GM18505 (cell line): ENCODE measurements at regions not wholly inside any gene's neighbourhood (a gene's known extent, or its start where the extent isn't known, plus 50 kb on each side); places are given as distances from the start of the nearest gene placed in this dataset.
"Not testable (repeated sequence)": the region's sequence is repeated elsewhere in the genome, so short reads cannot be mapped to it uniquely, and the experiment has no call there.

Experiments
- ATAC-seq: cut with Tn5 transposase; IDR thresholded peaks from one replicate; pipeline ENCODE4 v1.9.1; 2021; ENCODE audit not compliant: unreplicated experiment
- POLR2A ChIP-seq: IDR thresholded peaks from 4 replicates; pipeline ENCODE4 v1.6.1; 2011; ENCODE audit warnings: borderline replicate concordance; ENCODE audit not compliant: insufficient read depth, insufficient read length; ENCODE audit errors: extremely low read depth

GRCh38 chr10:17538941-17539340, 78.2 kb downstream of the HACD1 start:
- ATAC-seq = no peak

DNA sequence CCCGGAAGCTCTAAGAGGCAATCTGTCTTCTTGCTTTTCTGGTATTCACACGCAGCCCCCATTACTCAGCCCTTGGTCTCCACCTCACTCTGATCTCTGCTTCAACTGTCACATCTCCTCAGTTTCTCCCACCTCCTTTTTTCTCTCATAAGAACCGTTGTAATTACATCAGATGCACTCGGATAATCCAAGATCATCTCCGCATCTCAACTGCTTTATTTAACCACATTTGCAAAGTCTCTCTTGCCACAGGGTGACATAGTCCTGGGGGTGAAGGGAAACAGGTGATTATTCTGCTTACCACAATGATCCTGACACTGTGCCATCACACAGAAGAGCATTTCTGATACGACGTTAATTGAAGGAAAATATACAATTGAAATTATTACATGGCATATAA, 79.9 kb downstream of the HACD1 start:
- TF ChIP-seq POLR2A = no peak
- ATAC-seq = no peak

More at GRCh38 chr10:17538941-17539340, 78.2 kb downstream of the HACD1 start:
- TF ChIP-seq POLR2A = no peak

DNA sequence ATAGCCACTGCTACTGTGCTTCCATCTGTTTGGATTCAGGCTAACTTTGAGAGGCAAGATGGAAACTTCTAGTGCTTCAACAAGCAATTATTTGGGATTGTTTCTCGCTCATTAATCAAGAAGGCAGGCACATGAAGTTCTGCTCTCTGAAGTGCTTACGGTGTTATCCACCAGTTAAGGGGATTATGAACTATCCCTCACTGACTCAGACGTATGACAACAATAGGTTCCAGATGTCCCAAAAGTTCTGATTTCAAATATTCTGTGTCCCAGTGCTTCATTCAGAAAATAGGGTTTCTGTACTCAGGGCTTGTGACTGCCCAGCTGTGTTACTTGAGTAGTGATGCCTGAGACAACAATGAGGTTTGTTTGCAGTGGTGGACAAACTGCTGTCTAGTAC, 81.0 kb downstream of the HACD1 start:
- TF ChIP-seq POLR2A = no peak
- ATAC-seq = no peak

GRCh38 chr10:17533731-17534130, 79.3 kb upstream of the ST8SIA6 start:
- ATAC-seq = no peak

DNA sequence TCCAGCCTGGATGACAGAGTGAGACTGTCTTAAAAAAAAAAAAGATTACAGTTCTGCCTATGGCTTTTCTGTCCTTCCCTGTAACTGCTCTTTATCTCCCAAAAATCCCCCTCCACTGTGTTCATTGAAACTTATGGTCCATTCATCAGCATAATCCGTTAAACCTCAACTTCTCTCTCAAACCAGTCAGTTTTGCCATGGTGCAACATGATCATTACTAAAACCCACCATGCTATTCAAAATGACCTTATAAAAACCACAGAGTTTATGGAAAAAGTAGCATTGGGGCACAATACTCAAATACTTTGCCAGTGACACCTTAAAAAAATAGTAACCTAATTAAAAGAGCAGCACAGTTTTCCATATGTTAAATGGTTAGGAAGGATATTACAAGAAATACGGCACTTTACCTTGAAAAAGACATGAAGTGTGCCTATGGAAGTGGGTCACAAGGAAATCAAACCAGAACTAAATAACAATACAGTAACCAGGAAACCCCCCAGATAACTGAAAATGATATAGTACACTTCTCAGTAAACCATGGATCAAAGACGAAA, 74.0 kb upstream of the ST8SIA6 start:
- ATAC-seq = no peak

More at GRCh38 chr10:17533731-17534130, 79.3 kb upstream of the ST8SIA6 start:
- no peak for TF ChIP-seq POLR2A

DNA sequence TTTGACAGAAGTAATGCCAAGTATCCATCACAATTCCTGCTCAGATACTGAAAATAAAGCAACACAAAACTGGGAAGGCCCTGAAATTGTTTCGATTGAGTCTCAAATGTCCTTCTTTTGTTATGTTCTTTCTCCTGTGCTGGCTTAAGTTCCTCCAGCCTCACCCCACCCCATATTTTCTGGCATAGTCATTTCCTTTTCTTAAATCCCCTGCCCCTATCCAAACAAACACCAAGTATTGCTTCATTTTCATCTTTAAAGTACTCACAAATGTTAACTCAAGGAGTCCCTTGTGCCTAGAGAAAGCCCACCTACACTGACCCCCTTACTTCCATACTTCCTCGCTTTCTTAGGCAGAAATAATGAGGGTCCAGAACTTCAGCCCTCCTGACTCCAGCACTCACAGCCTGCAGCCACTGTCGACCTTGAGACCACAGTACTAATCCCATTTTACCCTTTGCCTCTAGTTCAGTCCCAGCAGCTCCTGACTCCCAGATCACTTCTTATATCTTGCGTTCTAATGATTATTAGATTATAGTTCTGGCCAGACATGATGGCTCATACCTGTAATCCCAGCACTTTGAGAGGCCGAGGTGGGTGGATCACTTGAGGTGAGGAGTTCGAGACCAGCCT, 73.2 kb upstream of the ST8SIA6 start:
- ATAC-seq = no peak
- TF ChIP-seq POLR2A = no peak

More for the DNA sequence above, 74.0 kb upstream of the ST8SIA6 start:
- no peak for TF ChIP-seq POLR2A

DNA sequence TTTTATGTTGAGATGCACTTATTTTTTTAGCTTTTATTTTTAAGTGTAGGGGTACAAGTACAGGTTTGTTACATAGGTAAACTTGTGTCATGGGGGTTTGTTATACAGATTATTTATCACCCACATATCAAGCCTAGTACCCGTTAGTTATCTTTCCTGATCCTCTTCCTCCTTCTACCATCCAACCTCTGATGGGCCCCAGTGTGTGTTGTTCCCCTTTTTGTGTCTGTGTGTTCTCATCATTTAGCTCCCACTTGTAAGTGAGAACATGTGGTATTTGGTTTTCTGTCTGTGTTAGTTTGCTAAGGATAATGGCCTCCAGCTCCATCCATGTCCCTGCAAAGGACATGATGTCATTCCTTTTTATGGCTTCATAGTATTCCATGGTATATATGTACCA, 72.2 kb upstream of the ST8SIA6 start:
- not testable (repeated sequence) for ATAC-seq

DNA sequence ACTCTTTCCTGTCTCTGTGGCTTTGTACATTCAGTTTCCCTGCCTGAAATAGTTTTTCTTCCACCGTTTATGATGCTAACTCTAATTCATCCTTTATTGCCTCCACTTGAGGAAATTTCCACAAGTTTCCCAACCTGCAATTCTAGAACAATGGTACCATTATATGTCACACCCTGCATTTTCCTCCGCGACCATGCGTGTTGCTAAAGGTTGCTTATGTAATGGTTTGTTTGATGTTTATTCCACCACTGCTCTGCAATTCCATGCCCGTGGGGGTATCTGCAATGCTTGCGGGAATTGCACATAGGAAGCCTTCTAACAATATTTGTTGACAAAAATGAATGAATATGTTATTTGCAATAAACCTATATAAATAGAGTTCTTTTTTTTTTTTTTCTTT, 69.5 kb upstream of the ST8SIA6 start:
- TF ChIP-seq POLR2A = no peak

GRCh38 chr10:17523246-17523753, 68.9 kb upstream of the ST8SIA6 start:
- no peak for ATAC-seq
- TF ChIP-seq POLR2A = no peak

More for the DNA sequence above, 69.5 kb upstream of the ST8SIA6 start:
- no peak for ATAC-seq

DNA sequence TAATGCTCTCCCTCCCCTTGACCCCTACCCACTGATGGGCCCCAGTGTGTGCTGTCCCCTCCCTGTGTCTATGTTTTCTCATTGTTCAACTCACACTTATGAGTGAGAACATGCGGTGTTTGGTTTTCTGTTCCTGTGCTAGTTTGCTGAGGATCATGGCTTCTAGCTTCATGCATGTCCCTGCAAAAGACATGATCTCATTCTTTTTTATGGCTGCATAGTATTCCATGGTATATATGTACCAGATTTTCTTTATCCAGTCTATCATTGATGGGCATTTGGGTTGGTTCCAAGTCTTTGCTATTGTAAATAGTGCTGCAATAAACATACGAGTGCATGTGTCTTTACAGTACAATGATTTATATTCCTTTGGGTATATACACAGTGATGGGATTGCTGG, 67.9 kb upstream of the ST8SIA6 start:
- ATAC-seq = not testable (repeated sequence)

DNA sequence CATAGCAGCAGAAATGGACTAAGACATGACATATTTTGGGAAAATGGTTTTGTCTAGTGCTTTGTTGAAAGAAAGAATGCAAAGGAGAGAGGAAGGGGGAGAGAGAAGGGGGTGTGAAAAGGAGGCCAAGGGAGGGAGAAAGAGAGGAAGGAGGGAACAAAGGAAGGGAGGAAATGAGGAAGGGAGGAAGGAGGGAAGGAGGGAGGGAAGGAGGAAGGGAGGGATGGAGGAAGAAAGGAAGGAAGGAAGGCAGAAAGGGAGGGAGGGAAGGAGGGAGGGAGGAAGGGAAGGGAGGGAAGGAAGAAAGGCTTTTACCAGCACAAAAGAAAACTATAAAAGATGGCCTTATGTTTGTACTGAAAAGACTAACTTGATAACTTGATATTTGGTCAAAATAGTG, 65.1 kb upstream of the ST8SIA6 start:
- no peak for TF ChIP-seq POLR2A

GRCh38 chr10:17518338-17518737, 63.9 kb upstream of the ST8SIA6 start:
- no peak for TF ChIP-seq POLR2A
- ATAC-seq = no peak

More for the DNA sequence above, 65.1 kb upstream of the ST8SIA6 start:
- no peak for ATAC-seq

DNA sequence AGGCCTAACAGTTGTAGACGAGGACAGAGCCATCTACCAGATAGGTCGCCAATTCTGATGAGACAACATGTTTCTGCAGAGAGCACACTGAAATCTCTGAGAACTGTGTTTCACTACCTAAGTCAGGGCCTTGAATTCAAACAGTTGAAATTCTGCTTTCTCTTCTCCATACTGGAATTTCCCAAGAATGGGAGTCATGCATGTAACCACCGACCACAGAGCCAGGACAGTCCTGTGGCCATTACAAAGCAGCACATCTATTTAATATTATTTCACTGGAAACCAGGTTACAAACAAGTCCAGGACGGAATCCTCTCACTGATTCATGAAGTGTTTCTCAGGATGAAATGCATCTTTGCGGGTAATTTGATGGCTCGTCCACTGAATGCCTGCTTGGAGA, 62.0 kb upstream of the ST8SIA6 start:
- TF ChIP-seq POLR2A = no peak
- no peak for ATAC-seq

- TF ChIP-seq POLR2A = no peak
- no peak for ATAC-seq
Observed at GRCh38 chr10:17512341-17513001, 58.1 kb upstream of the ST8SIA6 start.
